Right hindlimb (tissue), 1 donor: ENCODE measurements at regions not wholly inside any gene's neighbourhood (a gene's known extent, or its start where the extent isn't known, plus 50 kb on each side); places are given as distances from the start of the nearest gene placed in this dataset.
"Not testable (repeated sequence)": the region's sequence is repeated elsewhere in the genome, so short reads cannot be mapped to it uniquely, and the experiment has no call there.

Experiments used
- DNase-seq: peaks from one replicate; pipeline ENCODE4 v3.0.0-alpha.2; 2018

- DNase-seq = no peak
Measured at GRCh38 chr5:161027763-161028162, 175.8 kb upstream of the ATP10B start.

GRCh38 chr5:161023551-161023950 is 171.5 kb upstream of the ATP10B start:
- no peak for DNase-seq

- DNase-seq = no peak
Measured at GRCh38 chr5:161022151-161022550, 170.1 kb upstream of the ATP10B start.

GRCh38 chr5:161009817-161010216 is 157.8 kb upstream of the ATP10B start:
- no peak for DNase-seq

GRCh38 chr5:161009194-161009593 is 157.2 kb upstream of the ATP10B start:
- no peak for DNase-seq

- DNase-seq = no peak
Measured at GRCh38 chr5:161007879-161008278, 155.9 kb upstream of the ATP10B start.

GRCh38 chr5:161002571-161003074 is 150.6 kb upstream of the ATP10B start:
- no peak for DNase-seq

GRCh38 chr5:161001604-161002003 is 149.6 kb upstream of the ATP10B start:
- no peak for DNase-seq

GRCh38 chr5:161001142-161001541 is 149.1 kb upstream of the ATP10B start:
- not testable (repeated sequence) for DNase-seq

- no peak for DNase-seq
Measured at GRCh38 chr5:160991205-160991604, 139.2 kb upstream of the ATP10B start.

- DNase-seq = no peak
Measured at GRCh38 chr5:160979385-160979784, 127.4 kb upstream of the ATP10B start.

- DNase-seq = no peak
Measured at GRCh38 chr5:160978944-160979343, 126.9 kb upstream of the ATP10B start.

- no peak for DNase-seq
Measured at GRCh38 chr5:160976181-160976580, 124.2 kb upstream of the ATP10B start.

GRCh38 chr5:160970605-160971191 is 118.7 kb upstream of the ATP10B start:
- DNase-seq = no peak

- DNase-seq = no peak
Measured at GRCh38 chr5:160969645-160970044, 117.6 kb upstream of the ATP10B start.

- DNase-seq = no peak
Measured at GRCh38 chr5:160968480-160968879, 116.5 kb upstream of the ATP10B start.

- DNase-seq = no peak
Measured at GRCh38 chr5:160966921-160967320, 114.9 kb upstream of the ATP10B start.

GRCh38 chr5:160961761-160962160 is 109.8 kb upstream of the ATP10B start:
- no peak for DNase-seq

GRCh38 chr5:160961038-160961437 is 109.0 kb upstream of the ATP10B start:
- DNase-seq = no peak

- no peak for DNase-seq
Measured at GRCh38 chr5:160960592-160960991, 108.6 kb upstream of the ATP10B start.

- DNase-seq = no peak
Measured at GRCh38 chr5:160959804-160960203, 107.8 kb upstream of the ATP10B start.

GRCh38 chr5:160957312-160957861 is 105.4 kb upstream of the ATP10B start:
- DNase-seq = no peak

- peak; percentile 74 for DNase-seq
Measured at GRCh38 chr5:160956051-160956450, 104.0 kb upstream of the ATP10B start.

- no peak for DNase-seq
Measured at GRCh38 chr5:160950311-160950710, 98.3 kb upstream of the ATP10B start.

GRCh38 chr5:160940725-160941124 is 88.7 kb upstream of the ATP10B start:
- DNase-seq = no peak
